ENCODE measurements at regions not wholly inside any gene's neighbourhood (a gene's known extent, or its start where the extent isn't known, plus 50 kb on each side); places are given as distances from the start of the nearest gene placed in this dataset.

GRCh38 chr2:188751816-188752215 is 222.4 kb upstream of the COL3A1 start:
- no peak for TF ChIP-seq GABPA (IDR thresholded peaks at IDR 0.05; ENCODE audit: low read depth)
- no peak for TF ChIP-seq CTCF (IDR thresholded peaks at IDR 0.05)
- no peak for TF ChIP-seq USF2 (IDR thresholded peaks at IDR 0.05; ENCODE audit: borderline replicate concordance, low read depth, low read length)
- no peak for TF ChIP-seq EP300 (IDR thresholded peaks at IDR 0.05; ENCODE audit: borderline replicate concordance in 1 of 2, low read depth in 1 of 2, low read length in 1 of 2)
- TF ChIP-seq RAD21 (IDR thresholded peaks at IDR 0.05; ENCODE audit: low read length): no peak
- no peak for TF ChIP-seq YY1 (IDR thresholded peaks at IDR 0.05; ENCODE audit: low read depth)

Data from SK-N-SH (cell line).